DLD1 (cell line): ENCODE measurements at regions not wholly inside any gene's neighbourhood (a gene's known extent, or its start where the extent isn't known, plus 50 kb on each side); places are given as distances from the start of the nearest gene placed in this dataset.

Source experiments
- in situ Hi-C: cut with HindIII; loops from 2 replicates; pipeline ENCODE4 v1.10.0; 2017; ENCODE audit warnings: low sequenced_read_pairs

- in situ Hi-C loops: no loop called here
Observed at GRCh38 chr20:55784036-55784435, 221.3 kb downstream of the CBLN4 start.

GRCh38 chr20:55783381-55783780 lies 221.9 kb downstream of the CBLN4 start:
- in situ Hi-C loops: no loop called here

GRCh38 chr20:55782912-55783253 lies 222.4 kb downstream of the CBLN4 start:
- in situ Hi-C loops: no loop called here

GRCh38 chr20:55782224-55782911 lies 223.0 kb downstream of the CBLN4 start:
- in situ Hi-C loops: no loop called here

- in situ Hi-C loops: no loop called here
Observed at GRCh38 chr20:55778796-55779195, 226.5 kb downstream of the CBLN4 start.

- in situ Hi-C loops: no loop called here
Observed at GRCh38 chr20:55777641-55778040, 227.7 kb downstream of the CBLN4 start.

- in situ Hi-C loops: no loop called here
Observed at GRCh38 chr20:55776176-55776575, 229.1 kb downstream of the CBLN4 start.

GRCh38 chr20:55774628-55775027 lies 230.7 kb downstream of the CBLN4 start:
- in situ Hi-C loops: no loop called here

- in situ Hi-C loops: no loop called here
Observed at GRCh38 chr20:55761797-55762196, 243.5 kb downstream of the CBLN4 start.

- in situ Hi-C loops: no loop called here
Observed at GRCh38 chr20:55761100-55761499, 244.2 kb downstream of the CBLN4 start.

GRCh38 chr20:55760586-55760985 lies 244.7 kb downstream of the CBLN4 start:
- in situ Hi-C loops: no loop called here

- in situ Hi-C loops: no loop called here
Observed at GRCh38 chr20:55755861-55756260, 249.5 kb downstream of the CBLN4 start.

- in situ Hi-C loops: no loop called here
Observed at GRCh38 chr20:55755411-55755810, 249.9 kb downstream of the CBLN4 start.

- in situ Hi-C loops: no loop called here
Observed at GRCh38 chr20:55746723-55747122, 258.6 kb downstream of the CBLN4 start.

- in situ Hi-C loops: no loop called here
Observed at GRCh38 chr20:55745840-55746239, 259.5 kb downstream of the CBLN4 start.

GRCh38 chr20:55744896-55745295 lies 260.4 kb downstream of the CBLN4 start:
- in situ Hi-C loops: no loop called here

- in situ Hi-C loops: no loop called here
Observed at GRCh38 chr20:55741801-55742200, 263.5 kb downstream of the CBLN4 start.

- in situ Hi-C loops: no loop called here
Observed at GRCh38 chr20:55740076-55740475, 265.2 kb downstream of the CBLN4 start.

GRCh38 chr20:55730321-55730720 lies 275.0 kb downstream of the CBLN4 start:
- in situ Hi-C loops: no loop called here

- in situ Hi-C loops: no loop called here
Observed at GRCh38 chr20:55714736-55715135, 290.6 kb downstream of the CBLN4 start.

- in situ Hi-C loops: no loop called here
Observed at GRCh38 chr20:55714082-55714481, 291.2 kb downstream of the CBLN4 start.

- in situ Hi-C loops: no loop called here
Observed at GRCh38 chr20:55704458-55704857, 300.9 kb downstream of the CBLN4 start.

GRCh38 chr20:55701467-55701866 lies 303.9 kb downstream of the CBLN4 start:
- in situ Hi-C loops: no loop called here
